GM21825 (cell line): ENCODE measurements at regions not wholly inside any gene's neighbourhood (a gene's known extent, or its start where the extent isn't known, plus 50 kb on each side); places are given as distances from the start of the nearest gene placed in this dataset.

Source experiments
- ATAC-seq: cut with Tn5 transposase; IDR thresholded peaks from one replicate; pipeline ENCODE4 v1.9.1; 2021; ENCODE audit warnings: mild to moderate bottlenecking, moderate library complexity; ENCODE audit not compliant: unreplicated experiment

DNA sequence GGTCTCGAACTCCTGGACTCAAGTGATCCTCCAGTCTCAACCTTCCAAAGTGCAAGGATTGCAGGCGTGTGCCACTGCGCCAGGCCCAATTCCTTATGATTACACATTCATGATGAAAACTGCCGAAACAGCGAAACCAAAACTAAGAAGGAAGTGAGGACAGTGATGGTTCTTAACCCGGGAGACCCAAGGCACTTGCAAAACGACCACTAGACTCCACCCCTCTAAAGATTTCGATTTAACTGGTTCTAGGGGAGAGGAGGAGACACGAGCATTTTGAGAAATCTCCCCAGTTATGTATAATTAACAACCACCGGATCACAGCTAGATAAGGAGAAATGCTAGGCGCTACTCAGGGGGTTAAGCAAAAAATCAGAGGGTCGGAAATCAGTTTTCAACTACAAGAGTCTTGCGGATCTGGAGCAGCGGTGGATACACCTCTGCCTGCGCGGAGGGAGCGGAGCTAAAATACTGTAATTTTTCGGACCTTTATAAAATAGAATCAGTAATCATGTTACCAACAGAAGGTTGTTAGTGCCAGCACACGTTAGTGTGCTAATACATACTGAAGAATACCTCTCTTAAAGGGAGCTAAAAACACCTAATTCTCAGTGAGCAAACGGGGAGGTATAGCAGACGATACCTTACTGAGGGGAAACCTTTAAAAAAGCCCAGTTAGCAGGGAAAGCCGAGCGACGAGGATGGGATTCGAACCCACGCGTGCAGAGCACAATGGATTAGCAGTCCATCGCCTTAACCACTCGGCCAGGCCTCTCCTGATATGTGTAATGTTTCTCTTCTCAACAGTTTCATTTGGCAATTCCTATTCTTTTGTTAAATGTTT lies 60.0 kb upstream of the BTN3A2 start:
- no peak for ATAC-seq

DNA sequence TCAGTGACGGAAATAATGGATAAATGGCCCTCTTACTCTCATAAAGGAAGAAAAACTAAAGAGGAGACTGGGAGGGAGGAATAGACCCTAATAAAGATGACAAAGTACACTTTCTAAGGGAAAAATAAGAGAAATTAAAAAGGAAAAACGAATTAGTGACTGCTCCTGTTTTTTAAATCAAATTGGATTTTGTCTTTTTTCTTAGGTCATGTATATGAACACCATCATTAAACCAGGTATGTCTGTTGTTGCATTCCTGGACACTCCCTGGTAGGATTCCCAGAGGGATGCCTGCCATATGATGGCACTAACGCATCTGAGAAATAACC lies 59.4 kb upstream of the BTN3A2 start:
- ATAC-seq: no peak

DNA sequence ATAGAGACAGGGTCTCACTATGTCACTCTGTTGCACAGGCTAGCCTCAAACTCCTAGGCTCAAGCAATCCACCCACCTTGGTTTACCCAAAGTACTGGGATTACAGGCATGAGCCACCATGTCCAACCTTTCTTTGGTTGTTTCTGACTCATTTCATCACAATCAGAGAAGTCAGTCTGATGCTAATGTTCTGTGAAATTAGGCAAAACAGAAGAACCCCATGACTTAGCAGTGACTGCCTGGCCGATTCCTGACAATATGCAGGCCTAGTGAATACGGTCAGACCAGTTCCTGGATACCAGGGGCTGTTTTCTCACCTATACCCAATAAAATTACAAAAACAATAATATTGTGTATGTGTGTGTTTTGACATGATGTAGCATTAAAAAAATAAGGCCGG lies 58.8 kb upstream of the BTN3A2 start:
- ATAC-seq: no peak

DNA sequence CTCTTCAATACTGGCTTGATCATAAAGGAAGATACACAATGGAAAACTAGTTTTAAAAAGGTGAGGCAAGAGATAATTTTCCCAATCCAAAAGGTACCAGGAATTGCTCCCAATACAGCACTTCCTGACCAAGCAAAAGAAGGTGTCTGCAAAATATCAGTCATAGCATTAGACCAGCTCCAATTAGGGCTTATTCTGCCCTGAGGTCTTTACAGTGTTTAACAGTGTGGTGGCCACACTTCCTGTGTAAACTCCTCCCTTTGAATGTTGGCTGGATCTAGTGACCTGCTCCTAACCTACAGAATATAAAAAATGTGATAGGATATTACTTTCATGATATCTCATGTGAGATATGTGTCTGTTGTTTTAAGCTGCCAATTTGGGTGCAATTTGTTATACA lies 57.1 kb upstream of the BTN3A2 start:
- ATAC-seq: no peak

DNA sequence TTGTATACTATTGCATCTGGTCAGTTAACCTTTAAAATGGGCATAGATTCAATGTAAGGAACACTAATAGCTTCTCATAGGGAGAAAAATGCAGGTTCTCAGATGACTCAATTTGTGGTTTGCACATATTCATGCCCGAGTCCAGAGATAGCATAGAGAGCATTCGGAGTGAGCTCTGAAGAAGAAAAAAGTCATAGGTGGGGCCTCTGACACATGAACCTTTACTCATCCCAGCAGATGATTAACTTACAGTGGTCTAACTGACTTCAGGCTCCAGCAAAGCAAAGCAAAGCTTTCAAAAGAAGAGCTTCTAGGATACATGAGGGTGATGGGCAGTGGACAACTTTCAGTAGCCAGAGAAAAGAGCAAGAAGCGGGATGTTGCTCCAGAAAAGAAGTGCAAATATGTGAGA lies 55.3 kb upstream of the BTN3A2 start:
- peak; percentile 37 for ATAC-seq

DNA sequence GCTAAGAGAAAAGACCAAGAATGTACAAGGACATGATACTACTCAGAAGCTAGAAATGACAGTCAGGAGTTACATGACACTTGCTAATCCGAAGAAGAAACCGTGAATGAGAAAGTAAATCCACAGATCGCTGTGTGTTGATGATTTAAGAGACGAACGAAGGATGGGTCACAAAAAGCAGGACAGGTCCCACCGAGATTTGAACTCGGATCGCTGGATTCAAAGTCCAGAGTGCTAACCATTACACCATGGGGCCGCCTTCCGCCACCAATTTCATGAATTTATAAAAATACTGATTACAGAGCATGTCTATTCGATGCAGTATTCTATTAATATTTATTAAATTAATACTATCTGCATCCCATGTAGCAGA lies 54.0 kb upstream of the BTN3A2 start:
- ATAC-seq: no peak

DNA sequence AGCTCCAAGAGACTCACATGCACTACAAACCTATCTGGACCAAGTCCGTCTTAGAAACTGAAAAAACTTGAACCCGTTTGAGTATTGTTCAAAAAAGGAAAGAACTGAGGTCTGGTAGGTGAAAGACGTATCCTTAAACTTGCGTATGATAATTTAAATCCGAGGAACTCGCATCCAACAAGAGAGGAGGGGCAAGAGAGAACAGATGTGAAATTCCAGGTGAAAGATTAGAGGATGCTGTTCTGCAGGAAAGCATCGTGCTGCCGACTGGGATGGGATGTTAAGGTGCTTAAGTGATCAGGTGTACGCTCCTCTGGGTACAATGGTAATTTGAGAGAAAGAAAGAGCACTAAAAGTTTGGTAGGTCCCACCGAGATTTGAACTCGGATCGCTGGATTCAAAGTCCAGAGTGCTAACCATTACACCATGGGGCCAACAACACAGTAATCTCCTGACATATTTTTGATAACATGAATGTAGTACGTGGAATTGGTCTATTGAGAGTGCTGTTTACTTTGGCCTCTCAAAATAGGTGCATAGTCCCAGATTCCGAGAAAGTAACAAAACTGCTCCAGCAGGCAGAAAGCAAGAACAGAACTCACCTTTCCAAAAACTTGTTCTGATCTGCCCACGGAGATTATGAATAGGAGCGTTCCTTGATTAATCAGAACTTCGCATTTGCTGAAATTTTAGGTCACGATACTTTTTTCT lies 53.5 kb upstream of the BTN3A2 start:
- ATAC-seq: no peak

DNA sequence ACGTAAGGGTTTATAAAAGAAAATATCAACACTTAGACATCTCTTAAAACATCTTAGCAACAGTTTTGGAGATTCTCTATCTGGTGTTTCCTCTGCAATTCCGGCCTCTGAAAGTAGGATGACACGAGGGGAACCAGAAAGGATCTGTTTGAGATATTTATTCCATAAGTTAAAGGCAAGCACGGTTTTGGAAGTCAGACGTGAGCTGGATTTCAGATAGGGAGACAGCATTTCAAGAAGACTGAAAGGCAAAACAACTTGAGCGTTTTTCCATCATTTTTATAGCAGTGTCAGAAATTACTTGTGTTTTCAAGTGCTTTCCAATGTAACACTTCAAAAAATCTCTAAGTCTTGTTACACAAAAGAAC lies 52.9 kb upstream of the BTN3A2 start:
- ATAC-seq: no peak

DNA sequence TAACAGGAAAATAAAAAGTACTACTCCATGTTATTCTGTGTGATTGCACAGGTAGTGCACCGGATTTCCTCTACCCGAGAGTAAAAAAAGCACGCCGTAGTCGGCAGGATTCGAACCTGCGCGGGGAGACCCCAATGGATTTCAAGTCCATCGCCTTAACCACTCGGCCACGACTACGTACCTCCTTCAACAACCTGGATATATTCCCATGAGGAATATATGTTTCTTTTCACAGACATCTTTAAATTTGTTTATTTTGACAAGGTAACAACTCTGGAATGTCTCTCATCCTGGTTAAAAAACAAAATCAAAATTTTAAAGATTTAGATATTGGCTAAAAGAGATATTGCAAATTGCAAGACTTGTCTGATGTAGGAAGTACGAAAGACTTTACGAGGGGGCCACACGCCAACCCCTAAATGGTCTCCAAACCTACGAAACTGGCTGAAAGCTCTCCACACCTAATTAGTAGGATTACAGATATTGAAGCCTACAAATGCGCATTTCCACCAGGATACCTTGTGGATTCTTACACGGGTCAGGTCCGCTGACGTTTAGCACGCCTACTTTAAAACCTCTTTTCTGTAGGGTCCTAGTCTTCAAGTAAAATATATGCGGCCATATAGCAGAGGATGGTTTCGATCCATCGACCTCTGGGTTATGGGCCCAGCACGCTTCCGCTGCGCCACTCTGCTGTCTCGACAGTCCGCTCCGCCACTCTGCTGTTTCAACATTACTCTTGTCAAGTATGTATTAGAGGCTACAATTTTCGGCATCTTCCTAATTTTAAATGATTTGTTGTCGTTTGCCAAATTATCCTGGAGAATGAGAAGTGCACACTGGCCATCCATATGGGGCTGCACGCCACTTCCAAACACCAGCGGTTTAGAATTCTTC lies 52.2 kb upstream of the BTN3A2 start:
- peak; percentile 42 for ATAC-seq
